HG03342 (cell line): ENCODE measurements at regions not wholly inside any gene's neighbourhood (a gene's known extent, or its start where the extent isn't known, plus 50 kb on each side); places are given as distances from the start of the nearest gene placed in this dataset.

Experiments
- ATAC-seq: cut with Tn5 transposase; IDR thresholded peaks from one replicate; pipeline ENCODE4 v1.9.1; 2021; ENCODE audit warnings: mild to moderate bottlenecking, moderate library complexity; ENCODE audit not compliant: unreplicated experiment

- ATAC-seq, result no peak
Measured at GRCh38 chr3:107970993-107971580, 119.7 kb downstream of the CD47 start.

- ATAC-seq, result no peak
Measured at GRCh38 chr3:107969994-107970819, 120.6 kb downstream of the CD47 start.

- no peak for ATAC-seq
Measured at GRCh38 chr3:107969525-107969924, 121.3 kb downstream of the CD47 start.

GRCh38 chr3:107966276-107966675, 124.6 kb downstream of the CD47 start:
- no peak for ATAC-seq

- no peak for ATAC-seq
Measured at GRCh38 chr3:107965136-107965655, 125.6 kb downstream of the CD47 start.

- no peak for ATAC-seq
Measured at GRCh38 chr3:107963581-107963980, 127.2 kb downstream of the CD47 start.

- ATAC-seq, result no peak
Measured at GRCh38 chr3:107962946-107963345, 127.9 kb downstream of the CD47 start.

GRCh38 chr3:107962037-107962436, 128.8 kb downstream of the CD47 start:
- ATAC-seq, result no peak

GRCh38 chr3:107959550-107960154, 131.2 kb downstream of the CD47 start:
- ATAC-seq, result no peak

GRCh38 chr3:107958146-107958545, 132.7 kb downstream of the CD47 start:
- ATAC-seq, result no peak

GRCh38 chr3:107956991-107957900, 133.6 kb downstream of the CD47 start:
- no peak for ATAC-seq

GRCh38 chr3:107954845-107955244, 136.0 kb downstream of the CD47 start:
- no peak for ATAC-seq

GRCh38 chr3:107953722-107954121, 137.1 kb downstream of the CD47 start:
- ATAC-seq, result no peak

GRCh38 chr3:107951126-107951525, 139.7 kb downstream of the CD47 start:
- no peak for ATAC-seq

- ATAC-seq, result no peak
Measured at GRCh38 chr3:107950417-107950816, 140.4 kb downstream of the CD47 start.

- no peak for ATAC-seq
Measured at GRCh38 chr3:107949394-107949970, 141.3 kb downstream of the CD47 start.

- ATAC-seq, result no peak
Measured at GRCh38 chr3:107947203-107947602, 143.6 kb downstream of the CD47 start.

- no peak for ATAC-seq
Measured at GRCh38 chr3:107946700-107947099, 144.1 kb downstream of the CD47 start.

- ATAC-seq, result no peak
Measured at GRCh38 chr3:107945417-107946094, 145.3 kb downstream of the CD47 start.
